Neural progenitor cell (in vitro differentiated cells): ENCODE measurements at regions not wholly inside any gene's neighbourhood (a gene's known extent, or its start where the extent isn't known, plus 50 kb on each side); places are given as distances from the start of the nearest gene placed in this dataset.

Source experiments
- CTCF ChIP-seq: fragments of 200-600 bp; sonication (generic); IDR thresholded peaks from 2 replicates; pipeline ENCODE4 v1.5.1; 2017; ENCODE audit warnings: antibody characterized with exemption, mild to moderate bottlenecking
- EZH2 ChIP-seq: fragments of 200-600 bp; sonication (generic); IDR thresholded peaks from 2 replicates; pipeline ENCODE4 v1.6.1; 2017; ENCODE audit warnings: antibody characterized with exemption, mild to moderate bottlenecking, moderate library complexity
- EZH2phosphoT487 ChIP-seq: fragments of 200-600 bp; sonication (generic); IDR thresholded peaks from 2 replicates; pipeline ENCODE4 v1.6.1; 2017; ENCODE audit warnings: antibody characterized with exemption

GRCh38 chr19:28332886-28333285 is 880.1 kb downstream of the UQCRFS1 start:
- TF ChIP-seq CTCF (no peak), EZH2phosphoT487 (no peak), EZH2 (no peak)
